GM21723 (cell line): ENCODE measurements at regions not wholly inside any gene's neighbourhood (a gene's known extent, or its start where the extent isn't known, plus 50 kb on each side); places are given as distances from the start of the nearest gene placed in this dataset.
"Not testable (repeated sequence)": the region's sequence is repeated elsewhere in the genome, so short reads cannot be mapped to it uniquely, and the experiment has no call there.

ENCODE experiments used
- ATAC-seq: cut with Tn5 transposase; IDR thresholded peaks from one replicate; pipeline ENCODE4 v1.9.1; 2021; ENCODE audit warnings: mild to moderate bottlenecking, moderate library complexity; ENCODE audit not compliant: unreplicated experiment

GRCh38 chr6:115873901-115874300 lies 186.8 kb downstream of the FRK start:
- ATAC-seq: no peak

- no peak for ATAC-seq
Measured at GRCh38 chr6:115870464-115870863, 190.2 kb downstream of the FRK start.

DNA sequence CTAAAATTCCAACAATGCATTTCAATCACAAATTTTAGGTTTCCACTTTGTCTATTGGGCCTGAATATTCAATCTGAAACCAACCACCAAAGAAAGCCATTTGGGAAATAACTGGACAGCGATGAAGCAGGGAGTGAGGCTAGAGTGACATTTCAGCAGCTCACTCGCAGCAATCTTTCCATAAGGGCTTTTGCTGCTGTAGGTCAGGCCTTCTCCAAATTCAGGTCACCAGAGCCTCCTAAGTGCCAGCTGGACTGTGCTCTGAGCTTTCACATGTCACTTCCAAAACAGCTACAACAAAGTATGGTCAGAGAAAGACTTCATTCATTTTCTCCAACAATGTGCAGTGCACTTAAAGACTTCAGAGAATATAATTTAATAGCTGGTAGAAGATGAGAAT lies 194.8 kb downstream of the FRK start:
- no peak for ATAC-seq

DNA sequence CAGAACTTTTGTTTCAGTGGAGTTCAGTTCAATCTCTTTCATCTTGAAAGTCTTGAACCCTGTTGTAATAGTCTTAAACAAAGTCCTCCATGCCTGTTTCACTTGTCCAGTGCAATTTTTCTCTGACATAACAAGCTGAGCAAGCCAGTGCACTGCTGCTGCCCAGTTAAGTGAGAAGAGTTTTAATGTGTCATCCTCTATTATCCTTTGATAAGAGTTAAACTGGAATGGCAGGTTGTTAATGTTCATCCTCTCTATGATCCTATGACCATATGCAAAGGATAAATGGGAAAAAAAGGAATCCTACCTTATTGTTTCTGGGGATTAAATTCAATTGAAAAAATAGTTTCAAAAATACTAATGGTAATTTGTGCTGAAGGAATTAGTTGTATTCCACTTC lies 197.5 kb downstream of the FRK start:
- ATAC-seq: no peak

DNA sequence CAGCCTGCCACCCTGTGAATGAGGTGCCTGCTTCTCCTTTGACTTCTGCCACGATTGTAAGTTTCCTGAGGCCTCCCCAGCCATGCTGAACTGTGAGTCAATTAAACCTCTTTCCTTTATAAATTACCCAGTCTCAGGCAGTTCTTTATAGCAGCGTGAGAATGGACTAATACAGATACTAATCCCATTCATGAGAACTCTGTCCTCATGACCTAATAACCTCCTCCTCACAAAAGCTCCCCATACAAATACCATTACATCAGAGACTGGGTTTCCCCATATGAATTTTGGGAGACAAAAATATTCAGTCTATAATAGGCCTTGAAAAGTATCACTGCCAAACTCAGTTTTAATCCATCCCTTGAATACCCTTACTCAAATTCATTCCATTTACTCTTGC lies 199.0 kb downstream of the FRK start:
- ATAC-seq: not testable (repeated sequence)

GRCh38 chr6:115859577-115859976 lies 201.1 kb downstream of the FRK start:
- ATAC-seq: not testable (repeated sequence)

- ATAC-seq: no peak
Measured at GRCh38 chr6:115854866-115855665, 205.6 kb downstream of the FRK start.

- no peak for ATAC-seq
Measured at GRCh38 chr6:115847671-115848070, 213.0 kb downstream of the FRK start.

DNA sequence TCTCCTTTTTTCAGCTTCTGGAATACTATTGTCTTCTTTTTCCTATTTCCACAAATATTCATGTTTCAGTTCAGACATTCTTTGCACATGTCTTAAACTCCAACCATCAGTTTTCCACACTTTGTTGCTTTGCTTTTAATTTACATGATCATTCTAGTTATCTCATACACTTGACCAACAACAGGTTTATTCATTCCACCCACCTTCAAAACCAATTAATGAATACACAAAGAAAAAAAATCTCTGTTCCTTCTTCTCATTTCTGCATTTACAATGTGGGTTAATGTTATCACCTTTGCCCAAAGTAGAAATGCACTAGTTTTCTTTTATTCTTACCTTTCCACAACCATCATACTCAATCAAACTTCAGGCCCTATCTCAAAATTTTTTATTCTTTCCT lies 216.7 kb downstream of the FRK start:
- no peak for ATAC-seq

DNA sequence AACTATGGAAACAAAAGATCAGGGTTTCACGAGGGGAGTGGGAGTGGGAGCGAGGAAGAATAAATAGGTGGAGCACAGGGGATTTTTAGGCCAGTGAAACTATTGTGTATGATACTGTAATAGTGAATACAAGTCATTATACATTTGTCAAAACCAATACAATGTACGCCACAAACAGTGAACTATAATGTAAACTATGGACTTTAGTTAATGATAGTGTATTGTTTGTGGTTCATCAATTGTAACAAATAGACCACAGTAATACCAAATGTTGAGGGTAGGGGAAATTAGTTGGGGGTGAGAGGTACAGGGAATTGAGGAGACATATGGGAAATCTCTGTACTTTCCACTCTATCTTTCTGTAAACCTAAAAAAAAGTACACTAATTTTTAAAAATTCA lies 218.4 kb downstream of the FRK start:
- ATAC-seq: no peak

- no peak for ATAC-seq
Measured at GRCh38 chr6:115839583-115840181, 221.0 kb downstream of the FRK start.

DNA sequence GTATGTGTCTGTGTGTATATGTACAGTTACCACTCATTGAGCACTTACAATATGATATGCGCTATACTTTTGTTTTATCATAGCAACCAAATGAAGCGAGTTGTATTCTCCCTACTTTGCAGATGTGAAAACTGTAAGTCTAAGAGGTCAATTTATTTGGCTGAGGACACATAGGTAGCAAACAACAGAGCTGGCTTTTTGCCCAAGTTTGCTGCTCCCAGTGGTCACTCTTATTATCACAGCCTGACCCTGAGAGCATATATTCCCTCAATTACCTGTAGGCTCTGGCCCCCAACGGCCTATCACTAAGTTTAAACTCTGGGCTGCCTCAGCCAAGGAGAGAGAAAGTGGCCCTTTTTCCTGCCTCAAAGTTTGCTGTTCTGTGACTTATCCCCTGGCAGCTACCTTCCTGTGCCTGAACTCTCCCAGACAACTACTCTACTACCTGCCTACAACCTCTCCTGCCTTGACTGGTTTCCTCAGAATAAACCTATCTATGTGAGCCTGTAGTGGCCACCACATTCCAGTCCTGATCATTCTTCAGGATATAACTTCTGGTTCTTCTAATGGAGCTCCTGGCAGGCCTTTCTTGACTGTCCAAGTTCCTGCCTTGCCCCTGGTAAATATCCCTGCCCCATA lies 221.8 kb downstream of the FRK start:
- ATAC-seq: peak; percentile 96

- no peak for ATAC-seq
Measured at GRCh38 chr6:115838216-115838615, 222.5 kb downstream of the FRK start.

DNA sequence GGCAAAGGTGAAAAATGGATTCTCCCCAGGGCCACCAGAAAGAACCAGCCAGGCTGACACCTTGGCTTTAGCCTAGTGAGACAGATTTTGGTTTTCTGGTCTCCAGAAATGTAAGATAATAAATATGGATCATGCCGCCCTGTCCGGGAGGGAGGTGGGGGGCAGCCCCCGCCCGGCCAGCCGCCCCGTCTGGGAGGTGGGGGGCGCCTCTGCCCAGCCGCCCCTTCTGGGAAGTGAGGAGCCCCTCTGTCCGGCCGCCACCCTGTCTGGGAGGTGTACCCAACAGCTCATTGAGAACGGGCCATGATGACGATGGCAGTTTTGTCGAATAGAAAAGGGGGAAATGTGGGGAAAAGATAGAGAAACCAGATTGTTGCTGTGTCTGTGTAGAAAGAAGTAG lies 224.3 kb downstream of the FRK start:
- ATAC-seq: not testable (repeated sequence)

DNA sequence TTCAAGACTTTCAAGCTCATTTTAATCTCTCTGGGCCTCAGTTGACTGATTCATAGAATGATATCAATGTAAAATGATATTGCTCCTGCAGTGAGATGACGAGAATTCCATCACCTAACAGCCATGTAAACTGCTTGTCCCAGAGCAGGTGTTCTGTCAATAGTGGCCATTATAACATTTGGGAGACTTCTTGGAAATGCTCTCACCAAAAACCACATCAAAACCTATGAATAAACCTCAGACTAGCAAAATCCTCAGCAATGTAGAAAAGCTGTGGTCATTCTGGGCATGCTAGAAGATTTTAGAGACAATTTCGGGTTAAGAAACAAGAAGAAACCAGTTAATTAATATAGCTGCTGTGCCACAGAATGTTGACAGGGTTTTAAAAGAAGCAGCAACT lies 225.4 kb downstream of the FRK start:
- ATAC-seq: no peak

DNA sequence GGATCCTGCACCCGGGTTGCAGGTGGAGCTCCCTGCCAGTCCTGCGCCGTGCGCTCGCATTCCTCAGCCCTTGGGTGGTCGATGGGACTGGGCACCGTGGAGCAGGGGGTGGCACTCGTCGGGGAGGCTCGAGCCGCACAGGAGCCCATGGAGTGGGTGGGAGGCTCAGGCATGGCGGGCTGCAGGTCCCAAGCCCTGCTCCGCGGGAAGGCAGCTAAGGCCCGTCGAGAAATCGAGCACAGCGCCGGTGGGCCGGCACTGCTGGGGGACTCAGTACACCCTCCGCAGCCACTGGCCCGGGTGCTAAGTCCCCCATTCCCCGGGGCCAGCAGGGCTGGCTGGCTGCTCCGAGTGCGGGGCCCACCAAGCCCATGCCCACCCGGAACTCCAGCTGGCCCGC lies 226.1 kb downstream of the FRK start:
- not testable (repeated sequence) for ATAC-seq

DNA sequence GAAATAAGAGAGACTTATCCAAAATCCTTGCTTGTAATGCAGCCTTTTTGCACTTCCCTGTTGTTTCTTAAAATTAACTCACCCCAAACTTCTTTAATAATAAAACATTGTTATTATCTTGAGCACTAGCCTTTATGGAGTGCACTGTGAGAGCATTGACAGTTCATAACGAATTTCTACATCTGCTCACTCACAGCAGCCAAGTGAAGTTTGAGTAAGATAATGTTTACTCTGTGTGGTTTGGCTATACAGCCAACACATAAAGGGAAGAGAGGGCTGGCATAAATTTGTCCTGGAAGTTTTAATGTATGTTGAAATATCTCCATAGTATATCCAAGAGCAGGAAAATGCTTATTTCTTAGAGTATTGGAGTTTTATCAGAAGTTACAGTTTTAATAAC lies 227.9 kb downstream of the FRK start:
- ATAC-seq: no peak

GRCh38 chr6:115832186-115832585 lies 228.5 kb downstream of the FRK start:
- no peak for ATAC-seq

GRCh38 chr6:115830895-115831294 lies 229.8 kb downstream of the FRK start:
- ATAC-seq: no peak

- no peak for ATAC-seq
Measured at GRCh38 chr6:115821798-115822197, 238.9 kb downstream of the FRK start.

GRCh38 chr6:115819506-115819905 lies 241.2 kb downstream of the FRK start:
- ATAC-seq: no peak

GRCh38 chr6:115817161-115817560 lies 243.5 kb downstream of the FRK start:
- ATAC-seq: no peak
